OCI-LY7 (cell line): ENCODE measurements at regions not wholly inside any gene's neighbourhood (a gene's known extent, or its start where the extent isn't known, plus 50 kb on each side); places are given as distances from the start of the nearest gene placed in this dataset.

ENCODE experiments used
- BruUV-seq: library from RNA; stranded (reverse); fragments of 400-500 nt; replicated peaks from 2 replicates; lab custom pipeline; 2021; lab: Mats Ljungman, UMichigan
- CTCF ChIA-PET: fragments of 300-600 bp; sonication (Branson Sonifier 250); formaldehyde crosslinking; loops from one replicate; lab custom pipeline; 2022; ENCODE audit warnings: antibody characterized with exemption; ENCODE audit not compliant: unreplicated experiment; lab: Charles Lee
- POLR2A ChIA-PET: fragments of 300-600 bp; sonication (Branson Sonifier 250); formaldehyde crosslinking; loops from one replicate; lab custom pipeline; 2022; ENCODE audit warnings: antibody characterized with exemption; lab: Charles Lee
- DNase-seq: peaks from one replicate; pipeline ENCODE4 v3.0.0-alpha.2; 2015; ENCODE audit warnings: low spot score
- H2AFZ ChIP-seq: fragments of 200-600 bp; sonication (generic), shearing (Covaris generic); 2 replicates; pipeline ENCODE4 v1.6.1; 2014; ENCODE audit warnings: mild to moderate bottlenecking, antibody characterized with exemption, low read length, moderate library complexity
- H3K27ac ChIP-seq: fragments of 200-600 bp; sonication (generic); 2 replicates; pipeline ENCODE4 v1.5.1; 2014; ENCODE audit warnings: mixed run types, low read depth, mild to moderate bottlenecking, moderate library complexity, low read length, inconsistent platforms; ENCODE audit not compliant: poor library complexity, severe bottlenecking
- H3K36me3 ChIP-seq: fragments of 200-600 bp; sonication (generic); 2 replicates; pipeline ENCODE4 v1.6.1; 2014; ENCODE audit warnings: mild to moderate bottlenecking, antibody characterized with exemption, low read length, moderate library complexity, mixed read lengths; ENCODE audit not compliant: insufficient read depth
- H3K4me1 ChIP-seq: fragments of 200-600 bp; sonication (generic); 2 replicates; pipeline ENCODE4 v1.5.1; 2014; ENCODE audit warnings: mild to moderate bottlenecking, low read length; ENCODE audit not compliant: insufficient read depth, poor library complexity, severe bottlenecking
- H3K4me2 ChIP-seq: fragments of 200-600 bp; sonication (generic); 2 replicates; pipeline ENCODE4 v1.6.1; 2014; ENCODE audit warnings: mild to moderate bottlenecking, low read length
- H3K4me3 ChIP-seq: fragments of 200-600 bp; sonication (generic); 2 replicates; pipeline ENCODE4 v1.5.1; 2014; ENCODE audit warnings: mild to moderate bottlenecking, low read depth, low read length; ENCODE audit not compliant: poor library complexity, severe bottlenecking
- H3K79me2 ChIP-seq: fragments of 200-600 bp; sonication (generic); 2 replicates; pipeline ENCODE4 v1.6.1; 2016; ENCODE audit warnings: low read depth, mild to moderate bottlenecking, low read length, moderate library complexity, mixed read lengths; ENCODE audit not compliant: insufficient read depth
- H3K9me2 ChIP-seq: fragments of 200-600 bp; sonication (generic); 2 replicates; pipeline ENCODE4 v1.6.1; 2016; ENCODE audit warnings: mild to moderate bottlenecking, low read length, mixed read lengths; ENCODE audit not compliant: insufficient read depth
- H3K9me3 ChIP-seq: fragments of 200-600 bp; sonication (generic); 2 replicates; pipeline ENCODE4 v1.6.1; 2014; ENCODE audit warnings: mild to moderate bottlenecking, mixed run types, low read length, mixed read lengths
- H4K20me1 ChIP-seq: fragments of 200-600 bp; sonication (generic); 2 replicates; pipeline ENCODE4 v1.6.1; 2014; ENCODE audit warnings: mild to moderate bottlenecking, antibody characterized with exemption, low read length, moderate library complexity, mixed read lengths; ENCODE audit not compliant: insufficient read depth
- EZH2phosphoT487 ChIP-seq: fragments of 200-600 bp; sonication (generic); IDR thresholded peaks from 2 replicates; pipeline ENCODE4 v1.6.1; 2018; ENCODE audit warnings: low read depth, borderline replicate concordance, mild to moderate bottlenecking, mixed run types, antibody characterized with exemption, low read length, moderate library complexity, mixed read lengths
- intact Hi-C: fragments of 100-400 bp; cut with micrococcal nuclease; formaldehyde crosslinking; loops from one replicate; pipeline ENCODE4 v1.10.0; 2022; ENCODE audit not compliant: unreplicated experiment
- TF ChIP-seq, protein P1 (sequence below): fragments of 200-600 bp; sonication (generic); conservative IDR thresholded peaks from 2 replicates; pipeline ENCODE4 v1.5.1; 2014; ENCODE audit warnings: mild to moderate bottlenecking, antibody characterized with exemption, low read length, moderate library complexity, mixed read lengths

DNA sequence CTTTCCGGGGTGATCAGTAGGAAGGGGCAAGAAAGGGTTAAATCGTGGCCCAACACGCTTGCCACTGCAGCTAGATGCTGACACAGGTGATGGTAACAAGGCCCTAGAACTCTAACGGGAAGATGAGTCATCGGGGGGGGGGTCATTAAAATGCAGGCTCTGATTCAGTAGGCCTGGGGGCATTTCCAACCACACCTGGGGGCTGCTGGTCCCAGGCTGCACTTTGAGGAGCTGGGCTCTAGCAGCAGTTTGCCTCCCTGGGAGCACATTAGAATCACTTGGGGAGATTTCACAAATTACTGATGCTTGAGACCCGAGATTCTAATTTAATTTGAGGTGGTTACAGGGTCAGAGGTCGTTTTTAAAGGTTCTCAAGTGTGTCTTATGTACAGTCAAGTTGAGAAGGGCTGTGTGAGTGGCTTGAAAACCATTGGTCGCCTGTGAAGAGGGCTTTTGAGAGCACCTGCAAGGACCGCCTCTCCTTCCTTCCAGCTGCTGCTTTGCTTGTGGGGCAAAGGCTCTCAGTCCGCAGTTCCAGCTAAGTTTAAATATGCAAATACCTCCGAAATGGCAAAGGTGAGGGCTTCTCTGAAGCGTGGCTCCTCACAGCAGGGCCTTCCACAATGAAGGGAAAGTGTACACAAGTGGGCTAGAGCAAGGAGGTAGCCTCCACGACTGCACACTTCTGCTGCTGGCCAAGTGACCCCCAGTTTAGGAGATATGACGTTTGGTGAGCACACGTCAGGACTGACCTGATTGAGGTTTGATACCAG is 84.2 kb upstream of the KCNK12 start:
- TF ChIP-seq, protein P1, sequence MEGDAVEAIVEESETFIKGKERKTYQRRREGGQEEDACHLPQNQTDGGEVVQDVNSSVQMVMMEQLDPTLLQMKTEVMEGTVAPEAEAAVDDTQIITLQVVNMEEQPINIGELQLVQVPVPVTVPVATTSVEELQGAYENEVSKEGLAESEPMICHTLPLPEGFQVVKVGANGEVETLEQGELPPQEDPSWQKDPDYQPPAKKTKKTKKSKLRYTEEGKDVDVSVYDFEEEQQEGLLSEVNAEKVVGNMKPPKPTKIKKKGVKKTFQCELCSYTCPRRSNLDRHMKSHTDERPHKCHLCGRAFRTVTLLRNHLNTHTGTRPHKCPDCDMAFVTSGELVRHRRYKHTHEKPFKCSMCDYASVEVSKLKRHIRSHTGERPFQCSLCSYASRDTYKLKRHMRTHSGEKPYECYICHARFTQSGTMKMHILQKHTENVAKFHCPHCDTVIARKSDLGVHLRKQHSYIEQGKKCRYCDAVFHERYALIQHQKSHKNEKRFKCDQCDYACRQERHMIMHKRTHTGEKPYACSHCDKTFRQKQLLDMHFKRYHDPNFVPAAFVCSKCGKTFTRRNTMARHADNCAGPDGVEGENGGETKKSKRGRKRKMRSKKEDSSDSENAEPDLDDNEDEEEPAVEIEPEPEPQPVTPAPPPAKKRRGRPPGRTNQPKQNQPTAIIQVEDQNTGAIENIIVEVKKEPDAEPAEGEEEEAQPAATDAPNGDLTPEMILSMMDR, result no peak
- TF ChIP-seq EZH2phosphoT487, result no peak
- Histone ChIP-seq H3K4me3 (peak overlapping the region; percentile 71), H3K36me3 (no peaks in the 10 kb centered on the region), H3K27ac (peak overlapping the region; percentile 97), H3K4me2 (peak overlapping the region; percentile 97), H3K9me2 (no peaks in the 10 kb centered on the region), H4K20me1 (no peaks in the 10 kb centered on the region), H3K4me1 (peaks cover 87% of the 10 kb centered on the region), H3K9me3 (no peaks in the 10 kb centered on the region), H2AFZ (peak overlapping the region; percentile 57; the same call in 1 of the 2 replicates), H3K79me2 (peaks cover 23% of the 10 kb centered on the region; the same call in 1 of the 2 replicates)
- ChIA-PET POLR2A (interaction anchor here (0.5 to 13.1 kb wide), 23 partner anchors 11 to 172 kb away, joined by 3 to 229 read pairs (median 4); no protein-coding TSS in a partner anchor), CTCF (interaction anchor here (0.7 to 1.2 kb wide), 7 partner anchors 12 to 252 kb away, joined by 3 to 12 read pairs (median 4); partner anchors contain the start of gene MSH2)
- intact Hi-C loops, result loop anchor here (1.0 to 10.0 kb wide), 9 partner anchors 40 to 450 kb away; partner anchors contain the start of genes FBXO11, MSH2 and MSH6
- peak; percentile 97 for DNase-seq
- no TSS peak for BruUV-seq

DNA sequence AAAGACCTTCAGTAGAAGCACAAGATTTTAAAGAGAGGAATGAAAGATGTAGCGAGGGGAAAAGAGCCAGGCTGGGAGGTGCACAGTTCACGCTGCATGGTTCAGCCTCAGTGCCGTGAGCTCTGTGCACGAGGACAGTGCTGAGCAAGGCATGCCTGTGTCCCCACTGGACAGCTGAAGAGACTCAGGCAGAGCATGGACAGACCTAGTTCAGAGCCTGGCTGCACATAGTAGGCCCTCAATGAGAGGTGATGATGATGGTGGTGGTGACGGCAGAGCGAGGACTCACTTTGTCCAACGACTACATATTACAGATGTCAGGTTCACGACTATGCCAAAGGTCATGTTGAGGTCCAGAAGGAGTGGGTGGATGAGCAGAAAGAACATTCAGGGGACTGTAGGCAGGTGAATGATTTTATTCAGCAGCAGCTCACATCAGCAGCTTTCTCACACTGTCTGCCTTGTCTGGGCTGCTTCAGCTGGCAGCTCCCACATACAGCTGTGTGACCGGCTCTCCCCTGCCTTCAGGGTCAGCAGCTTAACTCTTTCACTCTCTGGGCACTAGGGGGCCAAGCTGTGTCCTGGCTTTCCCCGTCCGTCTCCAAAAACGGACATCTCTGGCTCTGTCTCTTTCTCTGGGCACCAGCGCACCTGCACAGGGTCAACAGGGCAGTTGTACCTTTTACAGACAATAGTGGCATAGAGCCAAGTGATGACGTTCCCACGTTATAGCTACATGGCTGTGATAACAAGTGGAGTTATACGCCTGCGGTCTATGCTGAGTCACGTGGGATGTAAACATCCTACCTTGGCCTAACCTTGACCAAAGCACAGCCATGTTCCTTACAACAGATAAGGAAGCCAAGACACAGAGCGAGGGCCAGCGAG is 83.4 kb upstream of the KCNK12 start:
- POLR2A ChIA-PET, result interaction anchor here (0.6 to 13.1 kb wide), 19 partner anchors 9 to 250 kb away, joined by 3 to 229 read pairs (median 5); no protein-coding TSS in a partner anchor
- H3K4me2 ChIP-seq, result peak overlapping the region; percentile 97

More for the DNA sequence above, 83.4 kb upstream of the KCNK12 start:
- no TSS peak for BruUV-seq
- no peaks in the 10 kb centered on the region for H3K9me2 ChIP-seq
- no peaks in the 10 kb centered on the region for H4K20me1 ChIP-seq
- TF ChIP-seq EZH2phosphoT487, result no peak
- TF ChIP-seq, protein P1, result peak; percentile 73
- peaks cover 23% of the 10 kb centered on the region; the same call in 1 of the 2 replicates for H3K79me2 ChIP-seq
- CTCF ChIA-PET, result interaction anchor here (0.6 to 1.2 kb wide), 9 partner anchors 11 to 1184 kb away, joined by 3 to 12 read pairs (median 4); partner anchors contain the start of gene MSH2
- no peaks in the 10 kb centered on the region for H3K36me3 ChIP-seq
- peak overlapping the region; percentile 71 for H3K4me3 ChIP-seq
- DNase-seq, result peak; percentile 70
- H3K27ac ChIP-seq, result peak overlapping the region; percentile 97
- intact Hi-C loops, result loop anchor here (2.0 to 10.0 kb wide), 2 partner anchors 253 to 451 kb away; partner anchors contain the start of gene FBXO11
- H3K9me3 ChIP-seq, result no peaks in the 10 kb centered on the region
- H2AFZ ChIP-seq, result peak overlapping the region; percentile 57; the same call in 1 of the 2 replicates
- H3K4me1 ChIP-seq, result peaks cover 78% of the 10 kb centered on the region
